ENCODE measurements at regions not wholly inside any gene's neighbourhood (a gene's known extent, or its start where the extent isn't known, plus 50 kb on each side); places are given as distances from the start of the nearest gene placed in this dataset.

DNA sequence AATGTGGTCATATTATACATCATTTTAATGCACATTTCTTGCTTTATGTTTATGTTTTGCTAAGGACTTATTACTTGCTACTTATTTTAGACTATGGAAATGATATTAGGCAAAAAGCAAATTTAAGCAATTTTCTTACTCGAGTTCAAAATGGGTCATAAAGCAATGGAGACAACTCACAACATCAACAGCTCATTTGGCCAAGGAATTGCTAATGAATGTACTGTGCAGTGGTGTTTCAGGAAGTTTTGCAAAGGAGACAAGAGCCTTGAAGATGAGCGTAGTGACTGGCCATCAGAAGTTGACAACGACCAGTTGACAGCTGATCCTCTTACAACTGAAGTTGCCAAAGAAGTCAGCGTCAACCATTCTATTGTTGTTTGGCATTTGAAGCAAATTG is 831.8 kb upstream of the SEL1L start:
- TF ChIP-seq, protein P1, sequence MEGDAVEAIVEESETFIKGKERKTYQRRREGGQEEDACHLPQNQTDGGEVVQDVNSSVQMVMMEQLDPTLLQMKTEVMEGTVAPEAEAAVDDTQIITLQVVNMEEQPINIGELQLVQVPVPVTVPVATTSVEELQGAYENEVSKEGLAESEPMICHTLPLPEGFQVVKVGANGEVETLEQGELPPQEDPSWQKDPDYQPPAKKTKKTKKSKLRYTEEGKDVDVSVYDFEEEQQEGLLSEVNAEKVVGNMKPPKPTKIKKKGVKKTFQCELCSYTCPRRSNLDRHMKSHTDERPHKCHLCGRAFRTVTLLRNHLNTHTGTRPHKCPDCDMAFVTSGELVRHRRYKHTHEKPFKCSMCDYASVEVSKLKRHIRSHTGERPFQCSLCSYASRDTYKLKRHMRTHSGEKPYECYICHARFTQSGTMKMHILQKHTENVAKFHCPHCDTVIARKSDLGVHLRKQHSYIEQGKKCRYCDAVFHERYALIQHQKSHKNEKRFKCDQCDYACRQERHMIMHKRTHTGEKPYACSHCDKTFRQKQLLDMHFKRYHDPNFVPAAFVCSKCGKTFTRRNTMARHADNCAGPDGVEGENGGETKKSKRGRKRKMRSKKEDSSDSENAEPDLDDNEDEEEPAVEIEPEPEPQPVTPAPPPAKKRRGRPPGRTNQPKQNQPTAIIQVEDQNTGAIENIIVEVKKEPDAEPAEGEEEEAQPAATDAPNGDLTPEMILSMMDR (IDR thresholded peaks at IDR 0.05), result no peak
- TF ChIP-seq POLR2A (IDR thresholded peaks at IDR 0.05) (no peak), EP300 (IDR thresholded peaks at IDR 0.05) (no peak), POLR2AphosphoS5 (IDR thresholded peaks at IDR 0.05) (no peak)

Measured in sigmoid colon (tissue), 4 donors.